Activated CD4-positive, alpha-beta T cell treated with anti-CD3 and anti-CD28 coated beads, Interleukin-10, Interleukin-2, amounts not matched to agents 100 ng/mL and 50 ng/mL, durations not matched to agents 16 hours and 8 hours (primary cell): ENCODE measurements at regions not wholly inside any gene's neighbourhood (a gene's known extent, or its start where the extent isn't known, plus 50 kb on each side); places are given as distances from the start of the nearest gene placed in this dataset.
"Not testable (repeated sequence)": the region's sequence is repeated elsewhere in the genome, so short reads cannot be mapped to it uniquely, and the experiment has no call there.

Experiments used
- DNase-seq: peaks from one replicate; pipeline ENCODE4 v3.0.0-alpha.2; 2020

DNA sequence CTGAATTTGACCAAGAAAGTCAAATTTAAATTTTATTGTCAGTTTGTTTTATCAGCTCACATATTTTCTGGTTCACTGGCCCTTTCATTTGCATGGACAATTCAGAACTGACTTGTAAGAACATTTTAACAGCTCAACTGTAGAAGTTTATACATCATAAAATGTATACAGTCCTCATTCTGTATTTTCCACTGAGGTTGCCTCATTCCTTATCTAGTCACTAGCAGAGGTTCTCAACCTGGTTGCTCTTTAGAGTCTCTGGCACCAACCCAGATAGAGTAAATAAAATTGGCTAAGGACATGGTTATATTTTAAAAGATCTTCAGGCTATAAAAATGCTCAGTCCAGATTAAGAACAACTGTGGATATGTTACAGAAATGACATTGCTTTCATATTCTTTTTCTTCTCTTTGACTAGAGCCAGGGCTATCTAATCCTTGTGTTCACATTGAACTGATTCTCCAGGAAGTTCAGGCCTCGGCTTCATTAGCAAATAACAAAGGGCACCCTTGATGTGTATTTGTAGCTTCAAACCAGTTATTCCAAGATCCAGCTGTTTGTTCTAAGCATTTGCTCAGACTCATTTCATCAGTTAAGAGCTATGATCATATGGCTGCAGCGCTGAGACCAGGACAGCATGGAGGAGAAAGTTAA lies 782.5 kb downstream of the ETS1 start:
- no peak for DNase-seq

DNA sequence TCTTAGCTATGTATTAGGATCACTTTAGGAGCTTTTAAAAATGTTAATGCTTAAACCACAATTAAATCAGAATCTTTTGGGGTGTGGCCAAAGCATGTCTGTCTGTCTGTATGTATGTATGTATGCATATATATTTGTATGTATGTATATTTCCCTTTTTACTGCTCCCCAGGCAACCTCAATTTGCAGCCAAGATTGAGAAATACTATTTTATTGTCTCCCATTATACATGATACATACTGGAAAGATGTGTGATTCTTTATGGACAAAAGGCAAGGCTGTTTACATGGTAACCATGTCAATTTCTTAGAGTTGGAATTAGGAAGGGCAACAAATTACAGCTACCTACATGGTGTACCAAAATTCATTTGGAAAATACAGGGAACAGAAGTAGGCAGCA lies 783.6 kb downstream of the ETS1 start:
- no peak for DNase-seq

DNA sequence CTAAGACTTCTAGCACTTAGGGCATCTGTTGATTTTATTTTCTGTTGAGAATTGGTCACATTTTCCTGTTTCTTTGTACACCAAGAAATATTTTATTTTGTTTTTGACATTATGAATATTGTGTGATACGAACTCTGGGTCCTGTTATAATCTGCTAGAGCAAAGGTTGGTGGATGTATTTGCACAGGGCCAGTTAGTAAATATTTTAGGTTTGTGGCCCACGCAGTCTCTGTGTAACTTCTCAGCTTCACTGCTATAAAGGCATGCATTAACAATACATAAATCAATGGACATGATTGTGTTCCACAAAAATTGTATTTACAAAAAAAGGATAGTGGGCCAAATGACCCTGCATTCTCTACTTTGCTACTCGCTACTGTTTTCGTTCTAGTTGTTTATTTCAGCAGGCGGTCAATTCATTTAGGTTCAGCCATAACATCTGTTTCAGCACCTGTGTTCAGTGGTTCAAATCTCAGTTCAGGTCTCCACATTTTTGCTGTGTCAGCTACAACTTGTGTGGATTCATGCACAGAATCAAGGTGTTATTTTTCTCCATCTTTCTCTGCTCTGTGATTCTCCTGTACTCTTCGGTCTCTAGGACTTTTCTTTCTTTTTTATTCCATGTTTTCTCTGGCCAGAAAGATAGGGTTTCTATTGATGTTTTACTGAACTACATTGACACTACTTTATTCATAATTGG lies 786.2 kb downstream of the ETS1 start:
- DNase-seq: no peak

DNA sequence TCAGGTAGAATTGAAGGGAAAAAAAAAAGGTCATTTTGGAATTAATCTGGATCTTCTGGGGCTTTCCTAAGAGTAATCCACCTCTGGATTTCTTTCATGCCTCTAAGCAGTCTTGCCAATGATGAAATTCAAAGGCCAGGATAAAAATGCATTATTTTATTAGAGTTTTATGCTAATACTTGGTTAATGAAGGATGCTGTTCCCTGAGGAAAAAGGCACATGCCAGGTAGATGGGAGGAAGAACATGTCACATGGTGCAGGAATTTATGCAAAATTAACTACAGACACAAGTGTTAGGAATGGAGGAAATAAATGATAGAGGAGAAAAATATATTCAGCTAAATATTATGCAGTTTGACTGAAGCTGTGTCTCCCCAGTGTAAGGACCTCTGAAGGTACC lies 792.0 kb downstream of the ETS1 start:
- no peak for DNase-seq

DNA sequence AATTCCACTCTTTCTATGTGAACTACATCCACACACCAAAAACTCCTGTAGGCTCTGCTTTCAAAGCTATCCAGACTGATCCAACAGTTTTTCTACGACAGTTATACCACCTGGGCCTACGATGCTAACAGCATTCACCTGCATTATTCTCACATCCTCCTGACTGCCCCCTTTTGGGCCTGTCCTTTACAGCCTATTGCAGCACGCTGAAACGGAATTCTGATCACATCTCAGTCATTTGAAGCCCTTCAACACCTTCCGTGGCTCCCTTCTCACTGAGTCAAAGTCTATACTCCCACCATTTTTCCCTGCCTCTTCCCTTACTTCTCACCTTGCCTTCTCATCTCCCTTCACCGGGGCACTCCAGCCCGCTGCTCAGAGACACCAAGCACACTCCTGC lies 791.3 kb upstream of the KIRREL3 start:
- no peak for DNase-seq

DNA sequence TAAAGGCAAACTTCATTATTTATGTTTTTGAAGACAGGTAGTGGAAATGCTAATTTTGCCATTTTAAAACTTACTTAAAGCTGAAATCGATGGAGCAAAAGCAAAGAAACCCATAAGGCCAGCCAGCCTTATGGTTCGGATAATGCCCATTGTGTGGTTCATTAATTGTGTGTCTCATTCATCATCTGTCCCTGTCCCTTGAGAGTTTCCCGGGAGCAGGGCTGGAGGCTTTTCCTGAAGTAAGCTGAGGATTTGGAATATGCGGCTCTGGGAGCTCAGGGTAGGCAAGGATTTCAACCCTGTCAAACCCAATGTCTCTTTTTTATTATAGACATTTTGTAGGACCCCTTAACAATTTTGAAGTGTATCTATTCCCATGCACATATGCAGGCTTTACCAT lies 790.0 kb upstream of the KIRREL3 start:
- no peak for DNase-seq

DNA sequence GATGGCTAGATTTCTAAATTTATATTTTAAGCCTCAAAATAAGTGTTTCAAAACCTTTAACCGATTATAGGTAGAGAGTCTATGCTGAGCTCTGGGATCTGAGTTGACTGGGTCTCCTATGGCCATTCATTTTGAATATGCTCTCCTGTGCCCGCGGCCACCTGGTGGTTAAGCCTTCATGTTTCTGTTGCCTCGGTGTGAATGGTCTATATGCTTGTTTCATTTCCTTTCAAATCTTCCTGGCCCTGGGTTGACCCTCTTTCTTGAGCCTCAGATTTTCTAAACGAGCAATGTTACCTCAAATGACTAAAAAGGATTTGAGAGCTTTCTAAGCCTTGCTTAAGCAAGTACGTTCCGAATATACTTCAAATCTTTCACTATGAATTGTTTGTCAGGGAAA lies 789.4 kb upstream of the KIRREL3 start:
- DNase-seq: no peak

DNA sequence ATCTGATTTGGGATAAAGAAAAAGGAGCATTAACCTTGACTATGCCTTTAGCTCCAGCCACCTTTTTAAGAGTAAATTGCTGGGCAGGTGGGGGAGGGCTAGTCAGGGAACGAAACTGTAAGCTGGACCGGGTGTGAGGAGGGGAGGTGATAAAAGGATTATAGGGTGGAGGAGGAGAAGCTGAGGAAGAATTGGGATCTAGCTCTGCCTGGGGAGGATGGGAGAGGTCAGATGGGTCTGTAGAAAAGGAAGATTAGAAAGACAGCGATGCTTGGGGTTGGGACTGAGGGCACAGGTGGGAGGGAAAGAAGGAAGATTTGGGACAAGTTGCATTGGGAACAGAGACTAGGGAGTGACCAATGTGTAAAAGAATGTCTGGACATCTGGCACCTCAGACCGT lies 772.4 kb upstream of the KIRREL3 start:
- DNase-seq: not testable (repeated sequence)

DNA sequence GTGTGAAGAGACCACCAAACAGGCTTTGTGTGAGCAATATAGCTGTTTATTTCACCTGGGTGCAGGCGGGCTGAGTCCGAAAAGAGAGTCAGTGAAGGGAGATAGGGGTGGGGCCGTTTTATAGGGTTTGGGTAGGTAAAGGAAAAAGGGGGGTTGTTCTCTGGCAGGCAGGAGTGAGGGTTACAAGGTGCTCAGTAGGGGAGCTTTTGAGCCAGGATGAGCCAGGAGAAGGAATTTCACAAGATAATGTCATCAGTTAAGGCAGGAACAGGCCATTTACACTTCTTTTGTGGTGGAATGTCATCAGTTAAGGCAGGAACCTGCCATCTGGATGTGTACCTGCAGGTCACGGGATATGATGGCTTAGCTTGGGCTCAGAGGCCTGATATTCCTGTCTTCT lies 768.4 kb upstream of the KIRREL3 start:
- not testable (repeated sequence) for DNase-seq

DNA sequence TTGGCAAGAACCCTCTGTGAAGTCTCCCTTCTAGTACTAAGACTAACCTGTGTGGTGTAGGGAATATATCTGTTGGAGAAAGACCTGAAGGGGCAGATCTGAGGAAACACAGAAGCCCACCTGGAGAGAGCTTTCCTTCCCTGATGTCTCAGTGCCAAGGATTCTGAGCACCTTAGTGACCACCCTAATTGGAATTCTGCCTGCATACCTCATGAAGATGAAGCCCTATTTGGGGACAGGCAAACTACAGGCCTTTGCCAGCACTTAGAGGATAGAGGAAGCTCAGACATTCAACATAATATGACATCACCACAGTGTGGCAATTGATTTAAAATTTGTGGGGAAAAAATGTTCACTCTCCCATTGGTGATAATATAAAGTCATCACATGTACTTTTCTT lies 766.2 kb upstream of the KIRREL3 start:
- no peak for DNase-seq

DNA sequence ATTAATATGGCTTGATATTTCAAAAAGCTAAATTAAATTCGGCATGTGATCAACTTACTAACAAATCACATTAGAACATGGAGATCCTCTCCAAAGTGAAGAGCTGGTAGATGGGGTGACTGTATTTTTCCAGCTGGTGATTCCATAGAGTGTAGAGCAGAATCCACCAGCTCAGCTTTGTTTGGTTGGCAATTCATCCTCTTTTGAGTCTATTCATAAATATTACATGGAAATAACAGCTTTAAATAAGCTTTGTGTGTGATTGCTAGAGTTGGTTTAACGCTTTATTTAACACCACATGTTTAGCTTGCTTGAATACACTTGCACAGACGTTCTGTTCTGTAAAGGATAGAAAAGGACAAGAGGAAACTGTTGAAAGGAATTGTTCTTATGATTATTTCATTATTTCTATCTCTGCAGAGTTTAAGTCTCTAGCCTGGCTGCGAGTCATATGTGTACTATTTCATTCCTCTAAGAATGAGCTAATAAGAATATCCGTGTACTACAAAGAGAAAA lies 738.3 kb upstream of the KIRREL3 start:
- DNase-seq: no peak

DNA sequence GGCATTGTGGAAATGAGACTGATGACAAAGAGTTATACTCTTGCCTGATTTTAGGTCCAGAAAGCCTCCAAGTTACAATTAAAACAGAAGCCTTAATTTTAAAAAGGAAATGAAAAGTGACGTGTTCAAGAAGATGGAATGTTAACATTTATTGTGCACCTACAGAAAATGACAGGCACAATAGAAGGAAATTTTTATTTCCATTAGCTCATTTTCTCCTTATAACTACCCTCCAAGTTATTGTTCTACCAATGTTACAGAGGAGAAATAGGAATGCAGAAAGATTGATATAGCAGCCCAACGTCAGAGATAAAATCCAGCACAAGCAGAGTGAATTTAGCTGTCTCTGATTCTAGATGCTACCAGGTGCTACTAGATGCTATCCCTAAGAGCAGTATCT lies 736.9 kb upstream of the KIRREL3 start:
- DNase-seq: no peak

DNA sequence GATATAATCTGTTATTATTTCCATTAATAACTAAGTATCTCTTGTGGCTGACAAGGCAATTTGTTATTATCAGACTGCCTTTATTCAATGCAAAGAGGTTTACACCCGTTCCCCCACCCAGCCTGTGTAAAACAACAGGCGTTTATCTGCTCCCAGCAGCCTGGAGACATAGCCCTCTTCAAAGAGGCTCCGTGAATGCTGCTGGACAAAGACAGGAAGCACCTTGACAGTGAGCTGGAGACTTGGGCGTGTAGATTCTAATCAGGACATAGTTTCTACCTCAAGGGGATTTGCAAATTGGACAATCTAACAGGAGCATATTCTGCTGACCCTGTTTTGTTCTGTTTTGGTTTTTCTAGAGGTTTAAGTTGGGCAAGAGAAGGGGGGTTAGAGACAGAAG lies 733.0 kb upstream of the KIRREL3 start:
- no peak for DNase-seq

DNA sequence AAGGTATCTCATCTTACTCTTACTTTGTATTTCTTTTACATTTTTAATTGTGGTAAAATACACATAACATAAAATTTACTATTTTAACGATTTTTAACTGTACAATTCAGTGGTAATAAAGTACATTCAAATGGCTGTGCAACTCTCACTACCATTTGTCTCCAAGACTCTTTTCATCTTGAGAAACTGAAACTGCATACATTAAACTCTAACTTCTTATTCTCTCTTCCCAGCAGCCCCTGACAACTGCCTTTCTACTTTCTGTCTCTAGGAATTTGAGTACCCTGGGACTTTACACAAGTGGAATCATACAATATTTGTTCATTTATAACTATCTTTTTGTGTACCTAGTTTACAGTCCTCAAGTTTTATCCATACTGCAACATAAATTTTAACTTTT lies 725.8 kb upstream of the KIRREL3 start:
- no peak for DNase-seq

DNA sequence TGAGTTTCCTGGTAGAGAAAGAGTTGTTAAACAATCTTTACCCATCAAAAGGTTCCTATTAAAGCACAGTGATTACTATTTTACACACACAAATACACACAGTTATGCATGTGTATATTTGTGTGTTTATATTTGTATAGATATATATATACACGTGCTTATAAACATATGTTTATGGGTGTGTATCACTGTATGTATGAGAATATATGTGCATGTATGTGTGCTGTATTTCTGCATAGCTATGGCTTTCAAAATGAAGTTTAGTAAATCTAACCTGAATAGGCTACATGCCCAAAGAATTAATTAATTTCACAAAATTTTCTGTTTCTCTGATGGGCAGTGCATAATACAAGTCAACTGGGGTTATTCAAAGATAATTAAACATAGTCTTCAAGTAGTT lies 723.1 kb upstream of the KIRREL3 start:
- no peak for DNase-seq

DNA sequence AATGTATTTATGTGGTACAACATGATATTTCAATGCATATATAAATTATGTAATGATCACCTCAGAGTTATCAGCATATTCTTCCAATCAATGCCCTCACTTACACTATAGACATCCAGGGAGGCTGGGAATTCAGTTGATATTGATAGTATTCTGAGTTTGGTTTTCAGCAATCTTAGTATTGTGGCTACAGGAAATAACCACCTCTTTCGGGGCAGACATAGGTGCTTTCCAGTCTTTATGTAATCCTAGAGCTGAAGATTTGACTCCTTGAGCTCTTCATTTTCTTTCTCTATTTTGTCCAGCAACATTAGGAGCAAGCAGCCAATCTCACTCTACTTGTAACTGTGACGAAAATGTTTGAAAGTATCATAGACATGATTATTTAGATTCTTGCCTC lies 712.7 kb upstream of the KIRREL3 start:
- no peak for DNase-seq

DNA sequence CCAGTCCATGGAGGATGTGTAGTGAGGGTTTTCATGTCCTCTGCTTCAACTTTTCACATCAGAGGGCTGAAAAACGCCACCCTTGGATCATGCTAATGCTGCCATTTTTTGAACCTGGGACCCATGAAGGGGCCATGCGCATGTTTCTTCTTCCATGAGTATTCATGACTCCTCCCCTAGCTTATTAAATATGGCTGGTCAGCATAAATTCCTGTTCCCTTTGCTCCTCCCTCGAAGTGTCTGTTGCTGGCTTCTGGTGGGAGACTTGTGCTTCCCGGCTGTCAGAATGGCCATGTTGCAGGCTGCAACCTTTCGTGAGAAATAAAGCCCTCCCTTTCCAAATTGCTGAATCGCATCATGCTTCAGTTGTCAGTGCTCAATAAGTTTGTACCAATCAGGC lies 711.2 kb upstream of the KIRREL3 start:
- DNase-seq: no peak

DNA sequence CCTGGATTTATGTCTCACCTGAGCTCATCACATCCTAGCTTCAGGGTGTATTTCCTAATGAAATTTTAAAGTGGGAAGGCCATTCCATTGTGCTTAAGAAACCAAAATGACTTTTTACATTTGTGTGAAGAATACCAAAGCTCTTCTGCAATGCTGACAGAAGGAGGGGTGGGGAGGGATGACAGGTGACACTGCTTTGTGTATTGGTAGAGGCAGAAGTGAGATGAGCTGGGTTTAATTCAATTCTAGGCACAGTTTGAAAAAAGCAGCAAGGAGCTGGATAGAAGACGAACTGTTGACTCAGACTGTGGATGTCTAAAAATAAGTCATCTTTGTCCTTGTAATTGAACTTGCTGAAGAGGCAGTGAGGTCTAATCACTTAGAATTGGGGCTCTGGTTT lies 710.3 kb upstream of the KIRREL3 start:
- DNase-seq: no peak

DNA sequence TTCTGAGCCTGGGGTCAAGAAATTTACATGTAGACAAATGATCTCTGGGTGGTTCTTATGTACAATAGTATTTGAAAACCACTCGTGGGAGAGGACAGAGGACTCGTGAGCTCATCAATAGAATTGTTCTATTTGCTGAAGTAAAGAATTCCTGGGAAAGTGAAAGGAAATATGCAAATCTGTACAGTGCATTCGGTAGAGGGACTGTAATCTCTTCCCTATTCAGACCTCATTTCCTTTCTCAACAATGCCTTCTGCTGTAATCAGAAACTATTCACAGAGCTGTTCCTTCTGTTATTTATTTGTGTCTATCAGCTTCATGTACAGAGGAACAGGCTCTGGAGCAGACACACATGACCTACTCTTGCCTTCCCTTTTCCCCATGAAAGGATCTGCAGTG lies 709.4 kb upstream of the KIRREL3 start:
- no peak for DNase-seq

DNA sequence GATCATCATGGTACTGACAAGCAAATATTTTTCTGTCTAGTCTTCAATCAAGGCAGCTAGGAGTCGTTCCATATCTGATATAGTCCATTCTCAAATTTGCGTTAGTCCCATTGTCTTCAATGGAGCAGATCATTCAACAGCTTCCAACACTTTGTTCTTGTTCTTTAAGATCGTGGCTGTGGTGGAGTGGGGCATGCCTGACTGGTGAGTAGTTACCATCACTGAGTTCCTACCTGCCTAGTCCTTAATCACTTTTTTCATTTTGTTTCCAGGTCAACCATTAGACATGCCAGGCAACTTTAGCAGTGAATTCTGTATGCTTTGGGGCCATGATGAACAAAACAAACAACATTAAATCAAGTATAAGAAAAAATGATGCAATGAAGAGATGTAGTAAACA lies 693.1 kb upstream of the KIRREL3 start:
- no peak for DNase-seq

DNA sequence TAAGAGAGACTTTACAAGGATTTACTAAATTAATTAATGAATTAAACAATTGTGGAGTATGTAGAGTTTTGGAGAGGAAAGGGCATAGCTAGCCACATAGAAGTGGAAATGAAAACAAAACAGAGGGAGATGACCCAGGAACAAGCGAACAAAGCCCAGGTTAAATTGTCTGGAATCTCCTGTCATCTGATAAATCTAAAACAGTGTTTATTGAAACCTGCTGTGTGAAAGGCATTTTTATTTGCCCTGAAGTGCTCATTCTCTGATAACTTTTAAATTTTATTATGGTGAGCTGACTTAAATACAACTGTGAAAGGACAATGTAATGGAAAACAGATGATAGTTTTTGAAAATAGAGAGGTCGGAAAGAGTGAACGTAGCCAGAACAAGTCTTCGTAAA lies 682.8 kb upstream of the KIRREL3 start:
- DNase-seq: no peak

DNA sequence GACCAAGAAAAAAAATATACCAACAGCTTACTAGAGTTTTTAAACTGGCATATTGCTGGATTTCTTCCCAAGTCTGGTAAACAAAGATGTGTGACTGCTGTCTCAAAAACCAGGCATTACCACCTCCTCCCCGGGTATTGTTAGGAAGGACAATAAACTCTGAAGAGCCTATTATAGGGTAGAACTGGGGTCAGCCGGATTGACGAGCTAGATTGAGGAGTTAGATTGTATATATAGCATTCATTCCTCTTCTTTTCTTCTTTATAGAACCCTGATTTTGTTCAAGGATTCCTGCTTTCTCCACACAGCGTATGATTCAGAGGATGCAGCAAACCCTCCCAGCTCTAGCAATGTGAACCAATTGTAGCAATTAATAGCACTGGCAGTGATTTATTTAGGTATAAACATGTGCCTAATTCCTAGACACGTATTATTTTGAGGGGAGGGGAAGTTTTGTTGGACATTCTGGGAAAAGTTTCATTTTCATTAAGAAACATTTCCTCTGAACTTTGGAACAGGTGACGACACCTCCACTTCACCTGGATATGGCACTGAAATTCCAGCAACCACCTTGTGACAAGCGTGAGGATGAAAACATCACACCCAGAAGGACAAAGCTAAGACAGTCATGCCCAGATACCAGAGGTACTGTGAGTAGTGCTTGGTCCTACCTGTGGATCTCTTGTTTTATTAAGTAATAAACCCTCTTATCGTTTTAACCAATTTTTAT lies 679.4 kb upstream of the KIRREL3 start:
- DNase-seq: no peak

DNA sequence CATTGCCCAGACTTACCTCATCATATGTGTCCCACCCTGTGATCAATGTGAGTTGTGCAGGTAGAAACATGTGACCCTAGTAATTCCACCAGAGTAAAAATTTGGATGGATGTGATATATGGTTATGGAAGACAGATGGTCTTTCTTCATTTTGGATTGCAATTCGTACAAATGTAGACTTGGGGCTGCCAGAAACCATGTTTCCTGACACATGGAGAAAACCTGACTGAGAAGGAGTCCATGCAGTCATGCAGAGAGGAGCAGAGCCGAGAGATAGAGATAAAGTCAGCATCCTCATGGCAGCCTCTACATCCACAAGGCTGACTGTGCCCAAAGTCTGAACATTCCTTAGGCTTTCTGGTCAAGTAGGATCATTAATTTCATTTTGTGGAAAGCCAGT lies 678.1 kb upstream of the KIRREL3 start:
- no peak for DNase-seq
